Large intestine (tissue), 3 donors: ENCODE measurements at regions not wholly inside any gene's neighbourhood (a gene's known extent, or its start where the extent isn't known, plus 50 kb on each side); places are given as distances from the start of the nearest gene placed in this dataset.

Experiments
- DNase-seq, 2 donors: peaks; one replicate each; pipeline versions ENCODE4 v3.0.0 to v3.0.0-alpha.2; 2013
- H3K27ac ChIP-seq: one replicate; pipeline ENCODE4 v1.5.1; 2013; ENCODE audit warnings: low read length
- H3K27me3 ChIP-seq: 2 replicates; pipeline ENCODE4 v1.6.1; 2013; ENCODE audit warnings: low read length; ENCODE audit not compliant: control insufficient read depth, insufficient read depth
- H3K36me3 ChIP-seq: 2 replicates; pipeline ENCODE4 v1.6.1; 2013; ENCODE audit warnings: low read length; ENCODE audit not compliant: control insufficient read depth, insufficient read depth
- H3K4me1 ChIP-seq: one replicate; pipeline ENCODE4 v1.6.1; 2013; ENCODE audit warnings: low read length; ENCODE audit not compliant: control insufficient read depth, insufficient read depth
- H3K4me3 ChIP-seq: one replicate; pipeline ENCODE4 v1.5.1; 2013; ENCODE audit warnings: low read length
- H3K9me3 ChIP-seq: one replicate; pipeline ENCODE4 v1.6.1; 2013; ENCODE audit warnings: mild to moderate bottlenecking, low read depth, low read length, moderate library complexity; ENCODE audit not compliant: control insufficient read depth
- WGBS: methylation state at CpG from one replicate; pipeline ENCODE4 v1.1.5; 2013; ENCODE audit warnings: low lambda C conversion rate; ENCODE audit not compliant: insufficient coverage; 5-methylcytosine and 5-hydroxymethylcytosine counted together

GRCh38 chr1:38787041-38787440 lies 72.5 kb downstream of the RRAGC start:
- no peaks in the 10 kb centered on the region for H3K36me3 ChIP-seq
- H3K27me3 ChIP-seq = peaks cover 53% of the 10 kb centered on the region
- H3K9me3 ChIP-seq = peaks cover 3% of the 10 kb centered on the region
- H3K4me3 ChIP-seq = no peak overlapping the region
- no CpG with 5 or more reads among the region's 3 CpGs for WGBS
- no peak overlapping the region for H3K27ac ChIP-seq
- no peaks in the 10 kb centered on the region for H3K4me1 ChIP-seq
- no peak for DNase-seq

DNA sequence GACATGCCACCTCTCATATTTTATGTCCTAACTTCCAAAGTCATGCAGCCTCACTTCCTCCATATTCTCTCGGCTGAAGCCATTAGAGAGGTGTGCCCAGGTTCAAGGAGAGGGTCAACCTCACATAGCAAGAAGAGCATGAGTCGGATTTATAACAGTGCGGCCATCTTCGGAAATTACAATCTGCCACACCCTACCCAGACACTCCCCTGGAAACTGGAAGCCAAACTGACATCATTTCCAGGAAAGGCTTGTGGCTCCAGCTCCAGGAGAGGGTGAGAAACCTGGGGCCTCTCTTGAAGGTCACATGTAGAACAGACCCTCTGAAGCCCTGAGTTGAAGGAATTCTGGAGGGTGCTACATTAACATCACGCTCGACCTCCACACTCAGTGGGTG lies 73.5 kb downstream of the RRAGC start:
- H3K9me3 ChIP-seq = peaks cover 3% of the 10 kb centered on the region
- no CpG with 5 or more reads among the region's 6 CpGs for WGBS
- H3K4me1 ChIP-seq = no peaks in the 10 kb centered on the region
- peak in 1 of 2 donors; percentile 17 for DNase-seq
- H3K36me3 ChIP-seq = no peaks in the 10 kb centered on the region
- no peak overlapping the region for H3K27ac ChIP-seq
- H3K4me3 ChIP-seq = no peak overlapping the region
- H3K27me3 ChIP-seq = peaks cover 61% of the 10 kb centered on the region

- peaks cover 3% of the 10 kb centered on the region for H3K9me3 ChIP-seq
- H3K36me3 ChIP-seq = no peaks in the 10 kb centered on the region
- DNase-seq = no peak
- H3K4me3 ChIP-seq = no peak overlapping the region
- H3K4me1 ChIP-seq = no peaks in the 10 kb centered on the region
- peaks cover 64% of the 10 kb centered on the region for H3K27me3 ChIP-seq
- WGBS = no CpG with 5 or more reads among the region's 4 CpGs
- no peak overlapping the region for H3K27ac ChIP-seq
Observed at GRCh38 chr1:38785285-38786039, 74.1 kb downstream of the RRAGC start.

DNA sequence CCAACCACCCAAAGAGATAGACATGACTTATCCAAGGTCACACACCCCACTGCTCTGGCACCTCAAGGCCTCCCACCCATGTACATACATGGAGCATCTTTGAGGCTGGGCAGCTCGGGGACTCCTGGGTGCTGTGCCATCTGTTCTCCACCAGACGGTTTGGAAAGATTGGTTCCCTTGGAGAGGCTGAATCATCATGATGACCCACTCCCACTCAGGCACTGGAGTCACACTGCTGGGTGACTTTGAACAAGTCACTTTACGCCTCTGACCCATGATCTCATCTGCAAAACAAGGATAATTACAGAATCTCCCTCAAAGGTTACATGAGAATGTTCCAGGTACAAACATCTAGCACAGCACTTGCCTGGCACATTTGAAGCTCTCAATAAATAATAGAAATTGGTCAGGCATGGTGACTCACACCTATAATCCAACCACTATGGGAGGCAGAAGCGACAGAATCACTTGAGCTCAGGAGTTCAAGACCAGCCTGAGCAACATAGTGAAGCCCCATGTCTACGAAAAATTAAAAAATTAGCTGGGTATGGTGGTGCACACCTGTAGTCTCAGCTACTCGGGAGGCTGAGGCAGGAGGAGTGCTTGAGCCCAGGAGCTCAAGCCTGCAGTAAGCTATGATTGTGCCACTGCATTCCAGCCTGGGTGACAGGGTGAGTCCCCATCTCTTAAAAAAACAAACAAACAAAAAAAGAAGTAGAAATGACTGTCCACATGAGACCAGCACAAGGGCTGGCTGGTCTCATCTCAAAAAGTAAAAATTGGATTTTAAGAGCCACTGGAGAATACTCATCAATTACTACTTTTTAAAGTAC lies 74.9 kb downstream of the RRAGC start:
- Histone ChIP-seq H3K9me3 (peaks cover 3% of the 10 kb centered on the region), H3K27ac (no peak overlapping the region), H3K4me1 (no peaks in the 10 kb centered on the region), H3K4me3 (no peak overlapping the region), H3K27me3 (peaks cover 61% of the 10 kb centered on the region), H3K36me3 (no peaks in the 10 kb centered on the region)
- no CpG with 5 or more reads among the region's 6 CpGs for WGBS
- no peak for DNase-seq

DNA sequence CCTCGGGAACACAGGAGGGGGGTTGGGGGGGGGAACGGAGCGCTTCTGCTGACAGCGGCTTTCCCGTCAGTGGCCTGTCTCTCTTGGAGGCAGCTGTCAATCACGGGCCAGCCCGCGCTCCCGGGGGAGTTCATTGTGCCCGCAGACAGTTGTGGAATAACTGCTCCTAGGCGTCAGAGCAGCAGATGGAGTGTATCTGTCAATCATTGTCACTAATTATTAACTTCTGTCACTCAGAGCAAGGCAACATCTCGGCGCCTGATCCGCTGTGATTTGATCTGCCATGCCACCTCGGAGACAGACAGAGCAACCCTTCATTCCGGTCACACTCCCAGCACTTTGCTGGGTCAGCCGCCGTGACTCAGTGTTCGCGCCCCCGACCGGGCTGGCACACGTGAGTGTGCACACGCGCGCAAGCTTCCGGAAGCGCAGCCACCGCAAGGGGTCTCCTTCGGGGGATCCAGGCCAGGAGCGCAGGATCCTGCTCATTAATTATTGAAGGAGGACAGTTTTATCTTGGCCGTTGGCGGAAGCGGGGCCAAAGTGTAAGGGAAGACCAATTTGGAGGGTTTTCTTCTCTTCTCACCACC lies 75.8 kb downstream of the RRAGC start:
- H3K4me1 ChIP-seq = no peaks in the 10 kb centered on the region
- peaks cover 3% of the 10 kb centered on the region for H3K9me3 ChIP-seq
- H3K27me3 ChIP-seq = peaks cover 56% of the 10 kb centered on the region
- DNase-seq = peak in 1 of 2 donors; percentile 42
- H3K36me3 ChIP-seq = no peaks in the 10 kb centered on the region
- no peak overlapping the region for H3K4me3 ChIP-seq
- WGBS = 20% methylated on average over 2 of the region's 34 CpGs
- no peak overlapping the region for H3K27ac ChIP-seq

DNA sequence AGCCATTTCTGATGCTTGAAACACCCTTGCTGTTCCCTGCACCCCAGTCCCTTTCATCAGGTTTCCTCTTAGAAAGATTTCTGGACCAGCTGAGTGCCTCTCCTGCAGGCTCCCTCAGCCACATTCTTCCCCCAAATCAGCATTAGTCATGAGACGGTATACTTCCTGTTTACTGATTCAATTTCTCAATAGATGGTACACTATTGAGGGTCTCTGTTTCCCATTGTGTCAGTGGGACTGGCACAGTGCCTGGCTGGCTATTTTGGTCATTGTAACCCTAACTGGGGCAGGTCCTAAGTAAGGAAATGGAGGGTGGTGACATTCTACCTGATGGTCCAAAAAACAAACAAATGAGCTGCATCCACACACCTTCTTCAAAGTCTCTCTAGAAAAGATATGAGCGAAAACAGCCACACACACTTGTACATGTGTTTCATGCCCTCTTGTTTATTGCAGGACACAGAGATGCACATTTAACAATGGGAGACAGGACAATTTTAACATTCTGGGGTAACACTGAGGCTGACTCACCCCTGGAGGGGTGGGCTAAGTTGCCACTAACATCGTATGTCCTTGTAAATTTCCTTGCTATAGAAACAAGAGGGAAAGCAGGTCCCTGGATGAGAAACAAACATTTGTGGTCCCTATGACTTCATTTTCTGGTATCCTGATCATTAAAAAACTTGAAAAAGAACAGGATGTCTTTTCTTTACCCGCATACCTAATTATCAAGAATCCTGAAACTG lies 77.5 kb downstream of the RRAGC start:
- Histone ChIP-seq H3K4me3 (no peak overlapping the region), H3K36me3 (no peaks in the 10 kb centered on the region), H3K9me3 (peaks cover 3% of the 10 kb centered on the region), H3K4me1 (no peaks in the 10 kb centered on the region), H3K27ac (no peak overlapping the region), H3K27me3 (peaks cover 46% of the 10 kb centered on the region)
- WGBS = 86% methylated on average over 1 of the region's 4 CpGs
- DNase-seq = no peak

GRCh38 chr1:38780133-38780532 lies 79.4 kb downstream of the RRAGC start:
- Histone ChIP-seq H3K36me3 (no peaks in the 10 kb centered on the region), H3K9me3 (peaks cover 3% of the 10 kb centered on the region), H3K4me1 (no peaks in the 10 kb centered on the region), H3K4me3 (no peak overlapping the region), H3K27me3 (peaks cover 40% of the 10 kb centered on the region), H3K27ac (no peak overlapping the region)
- WGBS = 78% methylated on average over 3 of the region's 4 CpGs
- DNase-seq = no peak

DNA sequence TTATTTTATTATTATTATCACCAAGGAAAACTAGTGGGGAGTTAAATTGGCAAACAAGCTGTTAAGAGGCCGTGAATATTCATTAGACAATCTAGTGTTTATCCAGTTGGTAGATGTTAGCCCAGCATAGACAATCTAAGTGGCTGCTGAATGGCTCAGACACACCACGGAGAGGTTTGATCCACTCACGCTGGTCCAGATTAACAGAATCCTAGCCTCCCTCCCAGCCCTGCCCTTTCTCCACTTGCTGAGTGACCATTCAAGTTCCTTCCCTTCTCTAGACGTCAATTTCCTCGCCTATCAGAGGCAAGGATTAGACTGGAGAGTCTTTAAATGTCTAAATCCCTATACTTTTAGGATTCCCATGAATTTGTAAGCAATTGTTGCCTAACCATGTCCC lies 80.1 kb downstream of the RRAGC start:
- H3K4me1 ChIP-seq = no peaks in the 10 kb centered on the region
- DNase-seq = no peak
- no peak overlapping the region for H3K27ac ChIP-seq
- H3K9me3 ChIP-seq = peaks cover 3% of the 10 kb centered on the region
- no peaks in the 10 kb centered on the region for H3K36me3 ChIP-seq
- no CpG with 5 or more reads among the region's 5 CpGs for WGBS
- no peak overlapping the region for H3K4me3 ChIP-seq
- peaks cover 36% of the 10 kb centered on the region for H3K27me3 ChIP-seq

DNA sequence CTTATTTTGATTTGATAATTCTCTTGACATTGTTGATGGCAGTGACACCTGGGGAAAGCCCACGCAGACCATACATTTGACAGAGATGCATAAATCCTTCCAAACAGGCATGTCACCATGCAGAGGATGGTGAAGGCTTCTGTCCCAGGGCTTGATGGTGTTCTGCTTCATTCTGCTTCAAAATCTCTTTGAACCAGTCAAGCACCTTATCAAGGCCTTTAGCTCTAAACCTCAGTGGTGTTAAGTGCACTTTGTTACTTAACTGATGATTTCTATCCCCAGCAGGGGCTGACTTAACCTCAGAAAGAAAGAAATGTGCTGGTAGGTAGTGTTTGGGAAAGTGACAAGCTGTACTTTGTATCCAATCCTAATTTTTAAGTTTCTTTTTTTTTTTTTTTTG lies 81.1 kb downstream of the RRAGC start:
- DNase-seq = no peak
- H3K27me3 ChIP-seq = peaks cover 26% of the 10 kb centered on the region
- H3K4me3 ChIP-seq = no peak overlapping the region
- no peak overlapping the region for H3K27ac ChIP-seq
- no CpG with 5 or more reads among the region's 1 CpG for WGBS
- H3K36me3 ChIP-seq = no peaks in the 10 kb centered on the region
- H3K9me3 ChIP-seq = peaks cover 2% of the 10 kb centered on the region
- H3K4me1 ChIP-seq = no peaks in the 10 kb centered on the region

- no peak for DNase-seq
- Histone ChIP-seq H3K27ac (no peak overlapping the region), H3K4me1 (no peaks in the 10 kb centered on the region), H3K9me3 (no peaks in the 10 kb centered on the region), H3K27me3 (peaks cover 21% of the 10 kb centered on the region), H3K4me3 (no peak overlapping the region), H3K36me3 (no peaks in the 10 kb centered on the region)
- no CpG with 5 or more reads among the region's 2 CpGs for WGBS
Observed at GRCh38 chr1:38778051-38778450, 81.5 kb downstream of the RRAGC start.
